ENCODE measurements at regions not wholly inside any gene's neighbourhood (a gene's known extent, or its start where the extent isn't known, plus 50 kb on each side); places are given as distances from the start of the nearest gene placed in this dataset.

GRCh38 chr2:126793885-126794613, 104.6 kb upstream of the TEX51 start:
- no peak for DNase-seq (ENCODE audit: low spot score)

GRCh38 chr2:126795656-126796055, 103.0 kb upstream of the TEX51 start:
- no peak for DNase-seq (ENCODE audit: low spot score)

GRCh38 chr2:126796931-126797621, 101.6 kb upstream of the TEX51 start:
- no peak for DNase-seq (ENCODE audit: low spot score)

GRCh38 chr2:126797622-126798275, 100.9 kb upstream of the TEX51 start:
- DNase-seq (ENCODE audit: low spot score): no peak

GRCh38 chr2:126798276-126799140, 100.2 kb upstream of the TEX51 start:
- no peak for DNase-seq (ENCODE audit: low spot score)

GRCh38 chr2:126799301-126799700, 99.4 kb upstream of the TEX51 start:
- no peak for DNase-seq (ENCODE audit: low spot score)

GRCh38 chr2:126801473-126801872, 97.2 kb upstream of the TEX51 start:
- DNase-seq (ENCODE audit: low spot score): no peak

GRCh38 chr2:126802316-126802715, 96.4 kb upstream of the TEX51 start:
- no peak for DNase-seq (ENCODE audit: low spot score)

GRCh38 chr2:126802774-126803433, 95.8 kb upstream of the TEX51 start:
- no peak for DNase-seq (ENCODE audit: low spot score)

GRCh38 chr2:126803434-126803775, 95.3 kb upstream of the TEX51 start:
- no peak for DNase-seq (ENCODE audit: low spot score)

- DNase-seq (ENCODE audit: low spot score): no peak
Measured at GRCh38 chr2:126804347-126804746, 94.3 kb upstream of the TEX51 start.

GRCh38 chr2:126808929-126809328, 89.8 kb upstream of the TEX51 start:
- DNase-seq (ENCODE audit: low spot score): no peak

GRCh38 chr2:126809340-126809739, 89.3 kb upstream of the TEX51 start:
- no peak for DNase-seq (ENCODE audit: low spot score)

- no peak for DNase-seq (ENCODE audit: low spot score)
Measured at GRCh38 chr2:126810001-126810400, 88.7 kb upstream of the TEX51 start.

GRCh38 chr2:126811101-126811500, 87.6 kb upstream of the TEX51 start:
- DNase-seq (ENCODE audit: low spot score): no peak

- DNase-seq (ENCODE audit: low spot score): no peak
Measured at GRCh38 chr2:126817172-126817571, 81.5 kb upstream of the TEX51 start.

- no peak for DNase-seq (ENCODE audit: low spot score)
Measured at GRCh38 chr2:126822115-126822514, 76.6 kb upstream of the TEX51 start.

GRCh38 chr2:126822921-126823320, 75.8 kb upstream of the TEX51 start:
- no peak for DNase-seq (ENCODE audit: low spot score)

- no peak for DNase-seq (ENCODE audit: low spot score)
Measured at GRCh38 chr2:126823951-126824350, 74.7 kb upstream of the TEX51 start.

GRCh38 chr2:126824663-126825062, 74.0 kb upstream of the TEX51 start:
- no peak for DNase-seq (ENCODE audit: low spot score)

GRCh38 chr2:126825316-126825715, 73.4 kb upstream of the TEX51 start:
- no peak for DNase-seq (ENCODE audit: low spot score)

- DNase-seq (ENCODE audit: low spot score): no peak
Measured at GRCh38 chr2:126826491-126826890, 72.2 kb upstream of the TEX51 start.
